Stimulated activated memory B cell treated with anti-CD40 and anti-IgM and Interleukin-4, amounts not matched to agents 10 μg/mL and 1 μg/mL and 100 μg/mL, for 72 hours (primary cell): ENCODE measurements at regions not wholly inside any gene's neighbourhood (a gene's known extent, or its start where the extent isn't known, plus 50 kb on each side); places are given as distances from the start of the nearest gene placed in this dataset.

Source experiments
- ATAC-seq: fragments of 150-1000 bp; cut with Tn5 transposase; 2 replicates; pipeline ENCODE4 v1.10.0; 2021
- H3K27ac Mint-ChIP-seq: one replicate; pipeline ENCODE4 v1.8.0; 2022; ENCODE audit warnings: mild to moderate bottlenecking, mixed read lengths
- H3K27me3 Mint-ChIP-seq: one replicate; pipeline ENCODE4 v1.8.0; 2022; ENCODE audit warnings: mixed read lengths
- H3K36me3 Mint-ChIP-seq: one replicate; pipeline ENCODE4 v1.8.0; 2022; ENCODE audit warnings: mixed read lengths
- H3K4me1 Mint-ChIP-seq: one replicate; pipeline ENCODE4 v1.8.0; 2022; ENCODE audit warnings: mixed read lengths
- H3K4me3 Mint-ChIP-seq: one replicate; pipeline ENCODE4 v1.8.0; 2022; ENCODE audit warnings: mild to moderate bottlenecking, moderate library complexity, mixed read lengths
- H3K9me3 Mint-ChIP-seq: one replicate; pipeline ENCODE4 v1.8.0; 2022; ENCODE audit warnings: mixed read lengths

GRCh38 chr2:205937211-205937610 lies 148.8 kb downstream of the INO80D start:
- H3K27ac Mint-ChIP-seq = no peak overlapping the region
- no peaks in the 10 kb centered on the region for H3K9me3 Mint-ChIP-seq
- no peak overlapping the region for H3K4me3 Mint-ChIP-seq
- no peaks in the 10 kb centered on the region for H3K36me3 Mint-ChIP-seq
- peaks cover 18% of the 10 kb centered on the region for H3K27me3 Mint-ChIP-seq
- H3K4me1 Mint-ChIP-seq = no peaks in the 10 kb centered on the region
- no peak for ATAC-seq

GRCh38 chr2:205936446-205936845 lies 149.5 kb downstream of the INO80D start:
- Mint-ChIP-seq H3K27me3 (peaks cover 18% of the 10 kb centered on the region), H3K36me3 (no peaks in the 10 kb centered on the region), H3K27ac (no peak overlapping the region), H3K4me1 (no peaks in the 10 kb centered on the region), H3K9me3 (no peaks in the 10 kb centered on the region), H3K4me3 (no peak overlapping the region)
- ATAC-seq = no peak

DNA sequence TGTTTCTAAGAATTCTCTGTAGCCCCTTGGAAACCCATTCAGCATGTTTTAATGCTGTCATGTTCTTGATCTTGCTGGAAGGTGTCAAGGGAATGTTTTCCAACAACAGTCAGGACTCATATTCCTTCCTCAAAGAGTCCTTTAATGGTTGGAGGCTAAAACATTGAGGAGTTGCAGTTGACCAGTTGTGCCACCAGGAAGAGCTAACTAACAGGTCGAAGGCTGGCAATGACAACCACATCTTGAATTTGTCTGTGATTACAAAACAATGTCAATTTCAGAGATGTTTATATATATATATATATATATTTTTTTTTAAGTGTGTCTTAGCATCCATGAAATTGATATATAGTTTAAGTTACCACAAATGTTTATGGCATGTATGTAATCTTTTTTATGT lies 151.5 kb downstream of the INO80D start:
- Mint-ChIP-seq H3K4me1 (no peaks in the 10 kb centered on the region), H3K4me3 (no peak overlapping the region), H3K36me3 (no peaks in the 10 kb centered on the region), H3K27me3 (peaks cover 11% of the 10 kb centered on the region), H3K9me3 (no peaks in the 10 kb centered on the region), H3K27ac (no peak overlapping the region)
- no peak for ATAC-seq

DNA sequence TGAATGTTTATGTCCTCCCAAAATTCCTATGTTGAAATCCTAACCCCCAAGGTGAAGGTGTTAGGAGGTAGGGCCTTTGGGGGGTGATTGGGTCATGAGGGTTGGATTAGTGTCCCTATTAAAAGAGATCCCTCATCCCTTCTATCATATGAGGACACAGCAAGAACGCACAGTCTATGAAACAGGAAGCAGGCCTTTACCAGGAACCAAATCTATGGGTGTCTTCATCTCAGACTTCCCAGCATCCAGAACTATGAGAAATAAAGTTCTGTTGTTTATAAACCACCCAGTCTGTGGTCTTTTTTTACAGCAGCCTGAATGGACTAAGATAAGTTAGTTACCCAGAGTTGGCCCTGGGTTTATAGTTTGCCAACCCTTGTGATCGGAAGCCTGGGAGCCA lies 153.1 kb downstream of the INO80D start:
- H3K4me3 Mint-ChIP-seq = no peak overlapping the region
- H3K4me1 Mint-ChIP-seq = no peaks in the 10 kb centered on the region
- no peaks in the 10 kb centered on the region for H3K27me3 Mint-ChIP-seq
- H3K36me3 Mint-ChIP-seq = no peaks in the 10 kb centered on the region
- H3K27ac Mint-ChIP-seq = no peak overlapping the region
- H3K9me3 Mint-ChIP-seq = no peaks in the 10 kb centered on the region
- ATAC-seq = no peak

- Mint-ChIP-seq H3K27me3 (peaks cover 12% of the 10 kb centered on the region), H3K36me3 (no peaks in the 10 kb centered on the region), H3K4me3 (no peak overlapping the region), H3K27ac (no peak overlapping the region), H3K9me3 (no peaks in the 10 kb centered on the region), H3K4me1 (no peaks in the 10 kb centered on the region)
- no peak for ATAC-seq
Observed at GRCh38 chr2:205931388-205931787, 154.6 kb downstream of the INO80D start.

DNA sequence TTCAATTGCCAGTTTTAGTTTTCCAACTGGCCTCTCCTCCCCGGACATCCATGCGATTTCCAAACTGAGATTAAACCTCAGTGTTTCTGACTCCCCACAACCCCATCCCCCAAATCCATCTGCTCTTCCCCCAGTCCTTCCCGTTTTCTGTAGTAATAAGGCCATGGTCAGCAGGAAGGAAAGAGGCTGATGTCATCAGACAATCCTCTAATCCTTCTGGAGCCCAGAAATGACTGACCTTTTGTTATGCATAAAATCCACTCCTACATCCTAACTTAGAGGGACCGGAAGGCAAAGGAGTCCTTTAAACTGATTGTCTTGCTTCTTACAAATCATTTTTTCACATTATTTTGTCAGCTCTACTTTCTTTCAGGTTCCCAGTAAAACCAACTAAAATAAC lies 155.8 kb downstream of the INO80D start:
- Mint-ChIP-seq H3K36me3 (no peaks in the 10 kb centered on the region), H3K27ac (no peak overlapping the region), H3K27me3 (peaks cover 24% of the 10 kb centered on the region), H3K4me1 (peaks cover 5% of the 10 kb centered on the region), H3K4me3 (no peak overlapping the region), H3K9me3 (no peaks in the 10 kb centered on the region)
- no peak for ATAC-seq

- Mint-ChIP-seq H3K27ac (no peak overlapping the region), H3K9me3 (no peaks in the 10 kb centered on the region), H3K4me1 (peaks cover 5% of the 10 kb centered on the region), H3K4me3 (no peak overlapping the region), H3K27me3 (peaks cover 32% of the 10 kb centered on the region), H3K36me3 (no peaks in the 10 kb centered on the region)
- ATAC-seq = no peak
Observed at GRCh38 chr2:205929246-205929942, 156.6 kb downstream of the INO80D start.

DNA sequence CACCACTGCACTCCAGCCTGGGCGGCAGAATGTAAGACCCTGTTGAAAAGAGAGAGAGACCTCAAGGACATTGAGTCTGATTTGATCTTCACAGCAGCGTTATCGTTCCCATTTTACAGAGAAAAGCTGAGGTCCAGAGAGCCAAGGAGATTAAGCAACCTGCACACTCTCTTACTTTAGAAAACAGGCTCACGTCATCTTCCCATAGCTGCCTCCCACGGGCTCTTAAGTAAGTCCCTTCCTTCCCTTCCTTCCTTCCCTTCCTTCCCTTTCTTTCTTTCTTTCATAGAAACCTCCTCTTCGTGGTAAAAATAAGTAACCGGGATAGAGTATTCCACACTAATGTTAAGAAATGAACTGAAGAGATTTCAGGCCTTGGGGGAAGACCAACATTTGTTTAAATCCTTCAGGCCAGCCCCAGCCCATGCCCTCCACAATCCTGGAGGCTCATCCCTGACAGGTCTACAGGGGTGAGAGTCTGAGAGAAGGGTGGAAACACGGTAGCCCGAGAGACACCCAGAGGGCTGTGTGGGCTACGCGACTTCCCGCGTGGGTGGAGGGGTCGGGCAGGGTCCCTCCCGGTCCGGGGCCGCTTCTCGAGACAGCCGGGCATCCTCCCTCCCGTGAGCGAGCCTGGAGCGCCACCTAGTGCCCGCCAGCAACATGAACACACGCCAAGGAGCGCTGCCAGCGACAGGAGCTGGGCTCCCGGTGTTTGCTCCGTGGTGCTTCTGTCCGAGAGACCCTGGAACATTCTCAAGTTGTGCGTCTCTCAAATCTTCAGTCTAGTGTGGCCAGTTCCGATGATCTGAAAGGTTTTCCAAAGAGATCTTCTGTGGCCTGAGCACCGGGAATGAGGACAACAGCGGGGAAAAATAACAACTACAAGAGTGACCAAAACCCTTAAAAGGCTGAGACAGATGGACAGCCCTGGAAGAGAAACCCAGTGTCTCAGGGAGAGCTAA lies 160.3 kb downstream of the INO80D start:
- Mint-ChIP-seq H3K27ac (no peak overlapping the region), H3K4me3 (no peak overlapping the region), H3K36me3 (no peaks in the 10 kb centered on the region), H3K9me3 (no peaks in the 10 kb centered on the region), H3K4me1 (peaks cover 5% of the 10 kb centered on the region), H3K27me3 (peaks cover 56% of the 10 kb centered on the region)
- ATAC-seq = peak; percentile 64

DNA sequence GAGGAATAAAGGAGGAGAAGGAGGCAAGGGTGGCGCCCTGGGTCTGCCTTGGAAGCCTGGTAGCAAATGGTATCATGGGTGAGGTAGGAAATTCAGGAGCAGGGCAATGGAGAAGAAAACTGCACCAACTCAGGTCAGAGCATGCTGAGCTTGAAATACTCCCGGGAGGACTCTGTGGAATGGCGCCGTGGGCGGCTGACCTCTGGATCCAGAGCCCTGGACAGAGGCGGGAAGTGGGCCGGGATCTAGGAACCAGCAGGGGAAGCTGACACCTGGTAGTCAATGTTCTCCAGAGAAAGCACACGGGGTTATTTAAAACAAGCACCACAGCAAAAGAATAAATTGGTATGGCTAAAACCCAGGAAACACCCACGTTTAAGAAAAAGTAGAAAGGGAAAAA lies 161.3 kb downstream of the INO80D start:
- H3K36me3 Mint-ChIP-seq = no peaks in the 10 kb centered on the region
- H3K4me3 Mint-ChIP-seq = no peak overlapping the region
- no peaks in the 10 kb centered on the region for H3K9me3 Mint-ChIP-seq
- H3K27me3 Mint-ChIP-seq = peaks cover 56% of the 10 kb centered on the region
- ATAC-seq = no peak
- peaks cover 5% of the 10 kb centered on the region for H3K4me1 Mint-ChIP-seq
- H3K27ac Mint-ChIP-seq = no peak overlapping the region

DNA sequence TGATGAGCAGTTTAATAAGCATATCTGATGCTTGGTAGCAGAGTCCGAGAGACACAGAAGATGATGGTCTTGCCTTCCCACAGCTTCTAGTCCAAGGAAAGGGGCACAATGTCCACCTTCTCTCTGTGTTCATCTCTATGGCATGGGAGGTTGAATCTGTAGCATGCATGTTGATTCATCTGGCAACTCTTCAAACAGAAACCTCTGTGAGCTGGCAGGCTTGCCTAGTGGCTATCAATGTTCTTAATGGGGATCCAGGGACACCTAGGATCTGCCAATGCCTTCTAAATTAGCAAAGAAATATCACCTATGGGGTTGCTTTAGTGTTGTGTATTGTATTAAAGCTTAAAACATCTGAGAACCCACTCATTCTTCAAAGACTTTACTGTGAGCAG lies 170.8 kb downstream of the INO80D start:
- Mint-ChIP-seq H3K27me3 (peaks cover 10% of the 10 kb centered on the region), H3K27ac (no peak overlapping the region), H3K36me3 (no peaks in the 10 kb centered on the region), H3K4me3 (no peak overlapping the region), H3K4me1 (peaks cover 7% of the 10 kb centered on the region), H3K9me3 (peaks cover 8% of the 10 kb centered on the region)
- ATAC-seq = no peak

DNA sequence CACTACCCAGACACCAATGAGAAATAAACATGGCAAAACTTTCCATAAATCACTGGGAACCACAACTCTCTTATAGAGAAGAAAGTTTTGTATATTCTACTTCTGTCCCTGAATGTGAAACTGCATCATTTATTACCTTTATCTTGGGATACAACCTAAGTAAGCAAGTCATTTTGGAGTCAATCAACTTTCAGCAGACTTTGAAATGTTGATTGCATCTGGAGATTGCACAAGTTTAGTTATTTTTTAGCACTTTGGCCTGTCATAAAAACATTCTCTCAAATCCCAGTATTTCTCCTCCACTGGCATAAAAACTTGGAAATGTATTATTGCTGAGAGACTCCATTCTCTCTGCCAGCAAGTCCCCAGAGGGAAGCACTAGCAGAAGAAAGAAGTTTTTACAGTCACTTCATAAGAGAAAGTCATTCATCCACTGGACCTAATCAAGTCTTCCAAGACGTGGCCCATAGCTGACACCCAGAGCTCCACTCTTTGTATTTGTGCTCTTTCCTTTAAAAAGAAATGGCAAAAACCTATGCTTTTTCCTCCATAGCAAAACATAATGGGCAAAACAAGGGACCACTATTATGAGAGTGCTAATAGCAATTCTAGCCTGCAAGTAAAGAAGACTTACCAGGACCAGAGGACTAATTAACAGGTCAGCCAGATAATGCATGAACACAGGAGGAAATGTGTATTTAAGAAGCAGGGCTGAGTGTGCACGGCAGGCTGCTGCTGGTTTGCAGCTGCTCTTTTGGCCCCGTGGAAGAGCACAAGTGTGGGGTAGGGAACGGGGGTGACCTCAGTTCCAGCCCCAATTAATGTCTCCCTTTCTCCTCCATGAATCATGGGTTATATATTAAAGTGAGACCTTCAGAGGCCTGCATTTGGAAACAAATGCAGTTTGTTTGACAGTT lies 171.5 kb downstream of the INO80D start:
- Mint-ChIP-seq H3K36me3 (no peaks in the 10 kb centered on the region), H3K27me3 (peaks cover 17% of the 10 kb centered on the region), H3K9me3 (peaks cover 8% of the 10 kb centered on the region), H3K4me3 (no peak overlapping the region), H3K27ac (no peak overlapping the region), H3K4me1 (peaks cover 7% of the 10 kb centered on the region)
- ATAC-seq = no peak

DNA sequence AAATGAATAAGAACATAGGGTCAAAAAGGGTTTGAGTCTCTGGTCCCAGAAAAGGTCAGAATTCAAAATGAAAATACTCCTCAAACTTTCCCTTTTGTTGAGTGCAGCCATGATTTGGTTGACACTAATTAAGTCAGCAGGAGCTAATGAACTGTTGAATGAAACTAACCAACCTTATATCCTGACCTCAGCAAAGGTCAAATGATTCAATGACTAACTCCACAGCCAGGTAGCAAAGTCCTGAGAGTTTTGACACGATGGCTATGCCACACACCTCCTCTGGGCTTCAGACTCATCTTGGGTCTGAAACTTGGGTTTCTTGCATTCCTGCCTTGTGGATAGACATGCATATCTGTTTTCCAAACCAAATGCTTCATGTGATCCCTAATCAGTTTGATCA lies 172.3 kb downstream of the INO80D start:
- Mint-ChIP-seq H3K4me1 (peaks cover 7% of the 10 kb centered on the region), H3K36me3 (no peaks in the 10 kb centered on the region), H3K9me3 (peaks cover 3% of the 10 kb centered on the region), H3K4me3 (no peak overlapping the region), H3K27ac (no peak overlapping the region), H3K27me3 (peaks cover 24% of the 10 kb centered on the region)
- peak; percentile 40 for ATAC-seq

GRCh38 chr2:205911306-205911705 lies 174.7 kb downstream of the INO80D start:
- no peak for ATAC-seq
- Mint-ChIP-seq H3K27me3 (peaks cover 24% of the 10 kb centered on the region), H3K4me3 (no peak overlapping the region), H3K4me1 (peaks cover 7% of the 10 kb centered on the region), H3K9me3 (no peaks in the 10 kb centered on the region), H3K27ac (no peak overlapping the region), H3K36me3 (no peaks in the 10 kb centered on the region)

- Mint-ChIP-seq H3K9me3 (no peaks in the 10 kb centered on the region), H3K36me3 (no peaks in the 10 kb centered on the region), H3K27me3 (peaks cover 41% of the 10 kb centered on the region)
Observed at GRCh38 chr2:205909184-205909572, 176.8 kb downstream of the INO80D start.

More at GRCh38 chr2:205909184-205909572, 176.8 kb downstream of the INO80D start:
- no peak for ATAC-seq
- Mint-ChIP-seq H3K27ac (no peak overlapping the region), H3K4me3 (no peak overlapping the region), H3K4me1 (peaks cover 5% of the 10 kb centered on the region)
